ENCODE measurements at regions not wholly inside any gene's neighbourhood (a gene's known extent, or its start where the extent isn't known, plus 50 kb on each side); places are given as distances from the start of the nearest gene placed in this dataset.

DNA sequence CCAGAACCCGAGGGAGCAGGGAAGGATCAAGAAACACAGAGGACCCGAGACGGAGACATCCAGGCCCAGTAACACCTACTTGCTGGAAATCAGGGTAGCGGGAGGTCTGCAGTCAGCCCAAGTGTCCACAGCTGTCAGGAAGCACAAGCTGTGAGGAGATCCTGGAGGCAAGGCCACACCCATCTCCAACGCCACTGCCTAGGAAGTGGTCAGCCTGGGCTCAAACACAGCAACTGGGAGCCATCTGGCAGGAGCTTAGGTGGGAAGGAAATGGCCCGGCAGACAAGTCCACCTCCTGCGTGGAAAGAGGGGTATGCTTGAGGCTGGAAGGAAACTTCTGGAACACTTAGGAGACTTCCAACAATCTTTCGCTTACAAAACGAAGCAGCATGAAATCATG is 407.1 kb downstream of the VPS13C start:
- ChIA-PET SMC1A (ENCODE audit: uncharacterized antibody, unreplicated experiment) (no interaction called here), CTCF (no interaction called here), RAD21 (ENCODE audit: unreplicated experiment) (no interaction called here), POLR2A (no interaction called here)
- ATAC-seq (no peak), FAIRE-seq (no peak), DNase-seq (ENCODE audit: low read depth, low spot score) (no peak)
- WGBS (ENCODE audit: insufficient coverage, insufficient replicate concordance, low lambda C conversion rate, missing lambda C conversion rate): 31% methylated on average over 9 of the region's 9 CpGs
- in situ Hi-C loops (cut with MboI) (no loop called here), intact Hi-C loops (cut with micrococcal nuclease; ENCODE audit: unreplicated experiment) (no loop called here)
- Histone ChIP-seq H3K4me2 (ENCODE audit: control insufficient read depth, insufficient read depth) (no peak overlapping the region), H3K4me3 (no peak overlapping the region), H3K27ac (ENCODE audit: control insufficient read depth, insufficient read depth) (no peak overlapping the region), H3K4me1 (ENCODE audit: control insufficient read depth, insufficient read depth, low read length) (no peaks in the 10 kb centered on the region), H3K9ac (ENCODE audit: control insufficient read depth, insufficient read depth, low read length) (no peak overlapping the region), H2AFZ (ENCODE audit: control insufficient read depth, low read depth, low read length) (no peak overlapping the region), H3K36me3 (ENCODE audit: control insufficient read depth in 2 of 2, insufficient read depth in 2 of 2, low read length in 1 of 2) (no peaks in the 10 kb centered on the region), H4K20me1 (ENCODE audit: control insufficient read depth, insufficient read depth) (no peaks in the 10 kb centered on the region), H3K79me2 (ENCODE audit: control insufficient read depth, insufficient read depth, low read length) (no peaks in the 10 kb centered on the region), H3K9me3 (replicated peaks; ENCODE audit: control insufficient read depth, insufficient read depth, low read length) (no peaks in the 10 kb centered on the region), H3K27me3 (replicated peaks in 1 of 2; ENCODE audit: control insufficient read depth in 2 of 2, insufficient read depth in 2 of 2, low read length in 1 of 2) (no peaks in the 10 kb centered on the region; a peak in 2 of 4 replicates)
- BruUV-seq (replicated peaks): no TSS peak
- TF ChIP-seq SRF (IDR thresholded peaks at IDR 0.05; ENCODE audit: low read depth in 2 of 2, low read length in 2 of 2): no peak
- TF ChIP-seq, protein P1, sequence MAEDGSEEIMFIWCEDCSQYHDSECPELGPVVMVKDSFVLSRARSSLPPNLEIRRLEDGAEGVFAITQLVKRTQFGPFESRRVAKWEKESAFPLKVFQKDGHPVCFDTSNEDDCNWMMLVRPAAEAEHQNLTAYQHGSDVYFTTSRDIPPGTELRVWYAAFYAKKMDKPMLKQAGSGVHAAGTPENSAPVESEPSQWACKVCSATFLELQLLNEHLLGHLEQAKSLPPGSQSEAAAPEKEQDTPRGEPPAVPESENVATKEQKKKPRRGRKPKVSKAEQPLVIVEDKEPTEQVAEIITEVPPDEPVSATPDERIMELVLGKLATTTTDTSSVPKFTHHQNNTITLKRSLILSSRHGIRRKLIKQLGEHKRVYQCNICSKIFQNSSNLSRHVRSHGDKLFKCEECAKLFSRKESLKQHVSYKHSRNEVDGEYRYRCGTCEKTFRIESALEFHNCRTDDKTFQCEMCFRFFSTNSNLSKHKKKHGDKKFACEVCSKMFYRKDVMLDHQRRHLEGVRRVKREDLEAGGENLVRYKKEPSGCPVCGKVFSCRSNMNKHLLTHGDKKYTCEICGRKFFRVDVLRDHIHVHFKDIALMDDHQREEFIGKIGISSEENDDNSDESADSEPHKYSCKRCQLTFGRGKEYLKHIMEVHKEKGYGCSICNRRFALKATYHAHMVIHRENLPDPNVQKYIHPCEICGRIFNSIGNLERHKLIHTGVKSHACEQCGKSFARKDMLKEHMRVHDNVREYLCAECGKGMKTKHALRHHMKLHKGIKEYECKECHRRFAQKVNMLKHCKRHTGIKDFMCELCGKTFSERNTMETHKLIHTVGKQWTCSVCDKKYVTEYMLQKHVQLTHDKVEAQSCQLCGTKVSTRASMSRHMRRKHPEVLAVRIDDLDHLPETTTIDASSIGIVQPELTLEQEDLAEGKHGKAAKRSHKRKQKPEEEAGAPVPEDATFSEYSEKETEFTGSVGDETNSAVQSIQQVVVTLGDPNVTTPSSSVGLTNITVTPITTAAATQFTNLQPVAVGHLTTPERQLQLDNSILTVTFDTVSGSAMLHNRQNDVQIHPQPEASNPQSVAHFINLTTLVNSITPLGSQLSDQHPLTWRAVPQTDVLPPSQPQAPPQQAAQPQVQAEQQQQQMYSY (CRISPR knock-in tag; IDR thresholded peaks at IDR 0.05): no peak

GRCh38 chr15:61651267-61651666 is 409.0 kb downstream of the VPS13C start:
- Histone ChIP-seq H2AFZ (ENCODE audit: control insufficient read depth, low read depth, low read length) (no peak overlapping the region), H3K79me2 (ENCODE audit: control insufficient read depth, insufficient read depth, low read length) (no peaks in the 10 kb centered on the region), H4K20me1 (ENCODE audit: control insufficient read depth, insufficient read depth) (no peaks in the 10 kb centered on the region), H3K4me1 (ENCODE audit: control insufficient read depth, insufficient read depth, low read length) (no peaks in the 10 kb centered on the region), H3K4me3 (no peak overlapping the region), H3K27ac (ENCODE audit: control insufficient read depth, insufficient read depth) (no peak overlapping the region), H3K9ac (ENCODE audit: control insufficient read depth, insufficient read depth, low read length) (no peak overlapping the region), H3K27me3 (replicated peaks in 1 of 2; ENCODE audit: control insufficient read depth in 2 of 2, insufficient read depth in 2 of 2, low read length in 1 of 2) (no peaks in the 10 kb centered on the region; a peak in 2 of 4 replicates), H3K9me3 (replicated peaks; ENCODE audit: control insufficient read depth, insufficient read depth, low read length) (no peaks in the 10 kb centered on the region), H3K4me2 (ENCODE audit: control insufficient read depth, insufficient read depth) (no peak overlapping the region), H3K36me3 (ENCODE audit: control insufficient read depth in 2 of 2, insufficient read depth in 2 of 2, low read length in 1 of 2) (no peaks in the 10 kb centered on the region)
- ATAC-seq (no peak), FAIRE-seq (no peak), DNase-seq (ENCODE audit: low read depth, low spot score) (no peak)
- ChIA-PET RAD21 (ENCODE audit: unreplicated experiment) (no interaction called here), CTCF (no interaction called here), POLR2A (no interaction called here), SMC1A (ENCODE audit: uncharacterized antibody, unreplicated experiment) (no interaction called here)
- intact Hi-C loops (cut with micrococcal nuclease; ENCODE audit: unreplicated experiment): no loop called here
- WGBS (ENCODE audit: insufficient coverage, insufficient replicate concordance, low lambda C conversion rate, missing lambda C conversion rate): 0% methylated on average over 3 of the region's 3 CpGs
- no peak for TF ChIP-seq WRNIP1 (IDR thresholded peaks at IDR 0.05; ENCODE audit: borderline replicate concordance, low read depth, low read length)
- TF ChIP-seq PBX3 (IDR thresholded peaks at IDR 0.05; ENCODE audit: insufficient replicate concordance, low read depth, low read length): no peak
- no peak for TF ChIP-seq BCL11A (IDR thresholded peaks at IDR 0.05; ENCODE audit: low read depth, low read length)
- no peak for TF ChIP-seq ZBED1 (IDR thresholded peaks at IDR 0.05; ENCODE audit: borderline replicate concordance)
- TF ChIP-seq SMC3 (IDR thresholded peaks at IDR 0.05; ENCODE audit: borderline replicate concordance, low read length): no peak
- in situ Hi-C loops (cut with MboI): no loop called here
- BruUV-seq (replicated peaks): no TSS peak
